H1 (cell line): ENCODE measurements at regions not wholly inside any gene's neighbourhood (a gene's known extent, or its start where the extent isn't known, plus 50 kb on each side); places are given as distances from the start of the nearest gene placed in this dataset.

Experiments
- CBX8 ChIP-seq: fragments of 300-800, 300-1000 bp; sonication (generic); IDR thresholded peaks from 2 replicates; pipeline ENCODE4 v1.7.1; 2016; ENCODE audit warnings: low read depth, low read length, borderline replicate concordance
- CREB1 ChIP-seq: IDR thresholded peaks from 2 replicates; pipeline ENCODE4 v1.6.1; 2012; ENCODE audit warnings: inconsistent platforms
- HDAC6 ChIP-seq: IDR thresholded peaks from one replicate; pipeline ENCODE4 v1.7.1; 2012; ENCODE audit warnings: low read depth, mild to moderate bottlenecking, inconsistent platforms, low read length, moderate library complexity
- NANOG ChIP-seq: IDR thresholded peaks from 2 replicates; pipeline ENCODE4 v1.6.1; 2011; ENCODE audit warnings: low read length, low read depth, mild to moderate bottlenecking, inconsistent platforms; ENCODE audit not compliant: insufficient read depth, poor library complexity, severe bottlenecking
- PHF8 ChIP-seq: fragments of 200-600 bp; sonication (generic); conservative IDR thresholded peaks from 2 replicates; pipeline ENCODE4 v1.7.1; 2012; ENCODE audit warnings: low read depth, mild to moderate bottlenecking, inconsistent platforms, low read length, moderate library complexity
- RFX5 ChIP-seq: IDR thresholded peaks from 2 replicates; pipeline ENCODE4 v1.6.1; 2011; ENCODE audit warnings: low read depth, low read length, improper control_type of control experiment, borderline replicate concordance
- SP4 ChIP-seq: IDR thresholded peaks from 2 replicates; pipeline ENCODE4 v1.6.1; 2012; ENCODE audit warnings: low read length, inconsistent platforms
- TF ChIP-seq, protein P1 (sequence below): fragments of 300-600 bp; sonication (generic); IDR thresholded peaks from 2 replicates; pipeline ENCODE4 v1.7.1; 2012; ENCODE audit warnings: low read length, moderate library complexity, mild to moderate bottlenecking, inconsistent platforms; ENCODE audit not compliant: insufficient replicate concordance
- TF ChIP-seq, protein P2 (sequence below): IDR thresholded peaks from 2 replicates; pipeline ENCODE4 v1.6.1; 2012; ENCODE audit warnings: low read length, inconsistent platforms
- TF ChIP-seq, protein P3 (sequence below): IDR thresholded peaks from 2 replicates; pipeline ENCODE4 v1.6.1; 2011; ENCODE audit warnings: low read depth, mild to moderate bottlenecking, low read length; ENCODE audit not compliant: insufficient read depth

DNA sequence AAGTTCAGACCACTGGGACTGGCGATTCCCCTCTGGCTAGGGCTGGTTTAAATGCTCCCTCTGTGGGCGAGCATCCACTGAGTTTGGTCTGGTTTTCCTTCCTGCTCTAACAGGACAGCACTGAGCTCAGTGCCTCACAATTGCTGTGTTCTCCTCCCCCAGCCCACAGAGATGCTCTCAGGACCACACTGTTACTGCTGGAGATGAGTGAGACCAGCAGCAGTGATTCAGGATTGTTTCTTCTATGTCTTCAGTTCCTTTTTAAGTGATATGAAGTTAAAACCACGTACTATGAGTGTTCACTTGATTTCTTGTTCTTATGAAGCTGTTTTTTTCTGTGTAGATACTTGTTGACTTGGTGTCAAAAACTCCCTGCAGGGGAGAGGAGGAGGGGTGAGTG, 180.4 kb upstream of the COL8A1 start (continued):
- TF ChIP-seq, protein P1, sequence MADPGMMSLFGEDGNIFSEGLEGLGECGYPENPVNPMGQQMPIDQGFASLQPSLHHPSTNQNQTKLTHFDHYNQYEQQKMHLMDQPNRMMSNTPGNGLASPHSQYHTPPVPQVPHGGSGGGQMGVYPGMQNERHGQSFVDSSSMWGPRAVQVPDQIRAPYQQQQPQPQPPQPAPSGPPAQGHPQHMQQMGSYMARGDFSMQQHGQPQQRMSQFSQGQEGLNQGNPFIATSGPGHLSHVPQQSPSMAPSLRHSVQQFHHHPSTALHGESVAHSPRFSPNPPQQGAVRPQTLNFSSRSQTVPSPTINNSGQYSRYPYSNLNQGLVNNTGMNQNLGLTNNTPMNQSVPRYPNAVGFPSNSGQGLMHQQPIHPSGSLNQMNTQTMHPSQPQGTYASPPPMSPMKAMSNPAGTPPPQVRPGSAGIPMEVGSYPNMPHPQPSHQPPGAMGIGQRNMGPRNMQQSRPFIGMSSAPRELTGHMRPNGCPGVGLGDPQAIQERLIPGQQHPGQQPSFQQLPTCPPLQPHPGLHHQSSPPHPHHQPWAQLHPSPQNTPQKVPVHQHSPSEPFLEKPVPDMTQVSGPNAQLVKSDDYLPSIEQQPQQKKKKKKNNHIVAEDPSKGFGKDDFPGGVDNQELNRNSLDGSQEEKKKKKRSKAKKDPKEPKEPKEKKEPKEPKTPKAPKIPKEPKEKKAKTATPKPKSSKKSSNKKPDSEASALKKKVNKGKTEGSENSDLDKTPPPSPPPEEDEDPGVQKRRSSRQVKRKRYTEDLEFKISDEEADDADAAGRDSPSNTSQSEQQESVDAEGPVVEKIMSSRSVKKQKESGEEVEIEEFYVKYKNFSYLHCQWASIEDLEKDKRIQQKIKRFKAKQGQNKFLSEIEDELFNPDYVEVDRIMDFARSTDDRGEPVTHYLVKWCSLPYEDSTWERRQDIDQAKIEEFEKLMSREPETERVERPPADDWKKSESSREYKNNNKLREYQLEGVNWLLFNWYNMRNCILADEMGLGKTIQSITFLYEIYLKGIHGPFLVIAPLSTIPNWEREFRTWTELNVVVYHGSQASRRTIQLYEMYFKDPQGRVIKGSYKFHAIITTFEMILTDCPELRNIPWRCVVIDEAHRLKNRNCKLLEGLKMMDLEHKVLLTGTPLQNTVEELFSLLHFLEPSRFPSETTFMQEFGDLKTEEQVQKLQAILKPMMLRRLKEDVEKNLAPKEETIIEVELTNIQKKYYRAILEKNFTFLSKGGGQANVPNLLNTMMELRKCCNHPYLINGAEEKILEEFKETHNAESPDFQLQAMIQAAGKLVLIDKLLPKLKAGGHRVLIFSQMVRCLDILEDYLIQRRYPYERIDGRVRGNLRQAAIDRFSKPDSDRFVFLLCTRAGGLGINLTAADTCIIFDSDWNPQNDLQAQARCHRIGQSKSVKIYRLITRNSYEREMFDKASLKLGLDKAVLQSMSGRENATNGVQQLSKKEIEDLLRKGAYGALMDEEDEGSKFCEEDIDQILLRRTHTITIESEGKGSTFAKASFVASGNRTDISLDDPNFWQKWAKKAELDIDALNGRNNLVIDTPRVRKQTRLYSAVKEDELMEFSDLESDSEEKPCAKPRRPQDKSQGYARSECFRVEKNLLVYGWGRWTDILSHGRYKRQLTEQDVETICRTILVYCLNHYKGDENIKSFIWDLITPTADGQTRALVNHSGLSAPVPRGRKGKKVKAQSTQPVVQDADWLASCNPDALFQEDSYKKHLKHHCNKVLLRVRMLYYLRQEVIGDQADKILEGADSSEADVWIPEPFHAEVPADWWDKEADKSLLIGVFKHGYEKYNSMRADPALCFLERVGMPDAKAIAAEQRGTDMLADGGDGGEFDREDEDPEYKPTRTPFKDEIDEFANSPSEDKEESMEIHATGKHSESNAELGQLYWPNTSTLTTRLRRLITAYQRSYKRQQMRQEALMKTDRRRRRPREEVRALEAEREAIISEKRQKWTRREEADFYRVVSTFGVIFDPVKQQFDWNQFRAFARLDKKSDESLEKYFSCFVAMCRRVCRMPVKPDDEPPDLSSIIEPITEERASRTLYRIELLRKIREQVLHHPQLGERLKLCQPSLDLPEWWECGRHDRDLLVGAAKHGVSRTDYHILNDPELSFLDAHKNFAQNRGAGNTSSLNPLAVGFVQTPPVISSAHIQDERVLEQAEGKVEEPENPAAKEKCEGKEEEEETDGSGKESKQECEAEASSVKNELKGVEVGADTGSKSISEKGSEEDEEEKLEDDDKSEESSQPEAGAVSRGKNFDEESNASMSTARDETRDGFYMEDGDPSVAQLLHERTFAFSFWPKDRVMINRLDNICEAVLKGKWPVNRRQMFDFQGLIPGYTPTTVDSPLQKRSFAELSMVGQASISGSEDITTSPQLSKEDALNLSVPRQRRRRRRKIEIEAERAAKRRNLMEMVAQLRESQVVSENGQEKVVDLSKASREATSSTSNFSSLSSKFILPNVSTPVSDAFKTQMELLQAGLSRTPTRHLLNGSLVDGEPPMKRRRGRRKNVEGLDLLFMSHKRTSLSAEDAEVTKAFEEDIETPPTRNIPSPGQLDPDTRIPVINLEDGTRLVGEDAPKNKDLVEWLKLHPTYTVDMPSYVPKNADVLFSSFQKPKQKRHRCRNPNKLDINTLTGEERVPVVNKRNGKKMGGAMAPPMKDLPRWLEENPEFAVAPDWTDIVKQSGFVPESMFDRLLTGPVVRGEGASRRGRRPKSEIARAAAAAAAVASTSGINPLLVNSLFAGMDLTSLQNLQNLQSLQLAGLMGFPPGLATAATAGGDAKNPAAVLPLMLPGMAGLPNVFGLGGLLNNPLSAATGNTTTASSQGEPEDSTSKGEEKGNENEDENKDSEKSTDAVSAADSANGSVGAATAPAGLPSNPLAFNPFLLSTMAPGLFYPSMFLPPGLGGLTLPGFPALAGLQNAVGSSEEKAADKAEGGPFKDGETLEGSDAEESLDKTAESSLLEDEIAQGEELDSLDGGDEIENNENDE, result no peak
- no peak for TF ChIP-seq SP4
- no peak for TF ChIP-seq CBX8
- TF ChIP-seq RFX5, result no peak
- no peak for TF ChIP-seq CREB1
- TF ChIP-seq HDAC6, result no peak
- TF ChIP-seq, protein P2, sequence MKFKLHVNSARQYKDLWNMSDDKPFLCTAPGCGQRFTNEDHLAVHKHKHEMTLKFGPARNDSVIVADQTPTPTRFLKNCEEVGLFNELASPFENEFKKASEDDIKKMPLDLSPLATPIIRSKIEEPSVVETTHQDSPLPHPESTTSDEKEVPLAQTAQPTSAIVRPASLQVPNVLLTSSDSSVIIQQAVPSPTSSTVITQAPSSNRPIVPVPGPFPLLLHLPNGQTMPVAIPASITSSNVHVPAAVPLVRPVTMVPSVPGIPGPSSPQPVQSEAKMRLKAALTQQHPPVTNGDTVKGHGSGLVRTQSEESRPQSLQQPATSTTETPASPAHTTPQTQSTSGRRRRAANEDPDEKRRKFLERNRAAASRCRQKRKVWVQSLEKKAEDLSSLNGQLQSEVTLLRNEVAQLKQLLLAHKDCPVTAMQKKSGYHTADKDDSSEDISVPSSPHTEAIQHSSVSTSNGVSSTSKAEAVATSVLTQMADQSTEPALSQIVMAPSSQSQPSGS, result no peak
- no peak for TF ChIP-seq PHF8
- TF ChIP-seq NANOG, result no peak
- TF ChIP-seq, protein P3, sequence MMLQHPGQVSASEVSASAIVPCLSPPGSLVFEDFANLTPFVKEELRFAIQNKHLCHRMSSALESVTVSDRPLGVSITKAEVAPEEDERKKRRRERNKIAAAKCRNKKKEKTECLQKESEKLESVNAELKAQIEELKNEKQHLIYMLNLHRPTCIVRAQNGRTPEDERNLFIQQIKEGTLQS, result no peak
